ENCODE measurements at regions not wholly inside any gene's neighbourhood (a gene's known extent, or its start where the extent isn't known, plus 50 kb on each side); places are given as distances from the start of the nearest gene placed in this dataset.

- TF ChIP-seq POLR2A (conservative IDR thresholded peaks at IDR 0.05): no peak
- TF ChIP-seq YY1 (IDR thresholded peaks at IDR 0.05; ENCODE audit: borderline replicate concordance in 1 of 3, control insufficient read depth in 1 of 3, extremely low read depth in 1 of 3, insufficient read depth in 3 of 3, insufficient read length in 1 of 3, insufficient replicate concordance in 2 of 3, low read depth in 1 of 3, low read length in 2 of 3): no peak
- no peak for TF ChIP-seq USF1 (CRISPR knock-in tag; IDR thresholded peaks at IDR 0.05)
- no peak for TF ChIP-seq GABPA (tag; conservative IDR thresholded peaks at IDR 0.05; ENCODE audit: low read depth)
- TF ChIP-seq CTCF (IDR thresholded peaks at IDR 0.05 in 2 of 3, conservative IDR thresholded peaks at IDR 0.05 in 1 of 3; ENCODE audit: insufficient read depth in 2 of 3, low read depth in 1 of 3, low read length in 3 of 3): no peak
- TF ChIP-seq FOSL1 (tag; conservative IDR thresholded peaks at IDR 0.05): no peak
- no peak for TF ChIP-seq GTF2F1 (IDR thresholded peaks at IDR 0.05; ENCODE audit: low read depth, low read length)
- no peak for TF ChIP-seq ZSCAN29 (IDR thresholded peaks at IDR 0.05)
- TF ChIP-seq EGR1 (conservative IDR thresholded peaks at IDR 0.05): no peak
- no peak for TF ChIP-seq JUNB (CRISPR knock-in tag; conservative IDR thresholded peaks at IDR 0.05)
- TF ChIP-seq NONO (IDR thresholded peaks at IDR 0.05; ENCODE audit: low read depth in 2 of 2, low read length in 1 of 2): no peak
- TF ChIP-seq ZNF239 (CRISPR knock-in tag; IDR thresholded peaks at IDR 0.05): no peak
- no peak for TF ChIP-seq SMC3 (conservative IDR thresholded peaks at IDR 0.05; ENCODE audit: insufficient read depth, low read depth, low read length)
- TF ChIP-seq YBX1 (IDR thresholded peaks at IDR 0.05): no peak
Measured at GRCh38 chr10:4260483-4261124, 475.6 kb upstream of the KLF6 start.

All from K562 (cell line).